Loucy (cell line): ENCODE measurements at regions not wholly inside any gene's neighbourhood (a gene's known extent, or its start where the extent isn't known, plus 50 kb on each side); places are given as distances from the start of the nearest gene placed in this dataset.

Experiments
- H2AFZ ChIP-seq: fragments of 200-600 bp; sonication (generic); 2 replicates; pipeline ENCODE4 v1.6.0; 2016; ENCODE audit warnings: antibody characterized with exemption, mild to moderate bottlenecking, low read length, moderate library complexity
- H3F3A ChIP-seq: fragments of 200-600 bp; 2 replicates; pipeline ENCODE4 v1.6.0; 2016; ENCODE audit warnings: antibody characterized with exemption, low read depth, mild to moderate bottlenecking
- H3K27me3 ChIP-seq: fragments of 200-600 bp; sonication (generic); 2 replicates; pipeline ENCODE4 v1.6.1; 2014; ENCODE audit warnings: low read length, mild to moderate bottlenecking; ENCODE audit not compliant: insufficient read depth, poor library complexity, severe bottlenecking
- H3K36me3 ChIP-seq: fragments of 200-600 bp; sonication (generic); 2 replicates; pipeline ENCODE4 v1.6.1; 2016; ENCODE audit warnings: low read length; ENCODE audit not compliant: insufficient read depth
- H3K4me1 ChIP-seq: fragments of 200-600 bp; sonication (generic); 2 replicates; pipeline ENCODE4 v1.5.1; 2014; ENCODE audit warnings: low read length, mild to moderate bottlenecking; ENCODE audit not compliant: insufficient read depth, poor library complexity, severe bottlenecking
- H3K4me2 ChIP-seq: fragments of 200-600 bp; sonication (generic); 2 replicates; pipeline ENCODE4 v1.6.0; 2014; ENCODE audit warnings: antibody characterized with exemption, low read length, low read depth, mild to moderate bottlenecking; ENCODE audit not compliant: poor library complexity, severe bottlenecking
- H3K4me3 ChIP-seq: fragments of 200-600 bp; sonication (generic); 2 replicates; pipeline ENCODE4 v1.5.1; 2014; ENCODE audit warnings: low read length, mild to moderate bottlenecking, mixed read lengths; ENCODE audit not compliant: poor library complexity, severe bottlenecking
- H3K79me2 ChIP-seq: fragments of 200-600 bp; sonication (generic); 2 replicates; pipeline ENCODE4 v1.6.1; 2014; ENCODE audit warnings: low read length; ENCODE audit not compliant: insufficient read depth
- H3K9ac ChIP-seq: fragments of 200-600 bp; sonication (generic); 2 replicates; pipeline ENCODE4 v1.6.0; 2014; ENCODE audit warnings: mild to moderate bottlenecking, low read depth, low read length, moderate library complexity; ENCODE audit not compliant: poor library complexity, severe bottlenecking
- H3K9me2 ChIP-seq: fragments of 200-600 bp; sonication (generic); replicated peaks from 2 replicates; pipeline ENCODE4 v1.6.1; 2016; ENCODE audit warnings: low read depth, low read length, mixed read lengths
- H3K9me3 ChIP-seq: fragments of 200-600 bp; sonication (generic); 2 replicates; pipeline ENCODE4 v1.6.1; 2014; ENCODE audit warnings: mild to moderate bottlenecking, antibody characterized with exemption, low read length, low read depth; ENCODE audit not compliant: insufficient read depth
- H4K20me1 ChIP-seq: fragments of 200-600 bp; sonication (generic); 2 replicates; pipeline ENCODE4 v1.6.0; 2014; ENCODE audit warnings: antibody characterized with exemption, low read length, mild to moderate bottlenecking; ENCODE audit not compliant: insufficient read depth, poor library complexity, severe bottlenecking
- EZH2phosphoT487 ChIP-seq: fragments of 200-600 bp; IDR thresholded peaks from 2 replicates; pipeline ENCODE4 v1.6.1; 2018; ENCODE audit warnings: antibody characterized with exemption, mild to moderate bottlenecking, moderate library complexity, borderline replicate concordance
- TF ChIP-seq, protein P1 (sequence below): fragments of 200-600 bp; sonication (generic); conservative IDR thresholded peaks from 2 replicates; pipeline ENCODE4 v1.5.1; 2014; ENCODE audit warnings: mild to moderate bottlenecking, antibody characterized with exemption, low read length

DNA sequence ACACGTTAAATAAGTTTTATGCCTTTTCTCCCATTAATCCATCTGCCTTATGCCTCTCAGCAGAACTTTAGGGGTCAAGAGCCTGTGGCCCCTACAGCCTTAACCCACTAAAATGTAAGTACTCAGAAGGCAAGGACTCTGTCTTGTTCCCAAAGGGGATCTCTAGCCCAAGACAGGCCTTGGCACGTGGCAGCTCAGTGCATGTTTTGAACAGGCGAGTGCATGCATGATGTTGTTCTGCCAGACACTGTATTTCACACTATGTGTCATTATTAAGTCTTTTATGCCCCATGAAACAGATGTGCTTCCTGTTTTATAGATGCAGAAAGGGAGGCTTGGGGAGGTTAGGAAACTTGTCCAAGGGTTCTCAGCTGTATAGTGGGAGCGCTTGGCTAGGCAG lies 102.8 kb downstream of the ETS2 start:
- TF ChIP-seq, protein P1, sequence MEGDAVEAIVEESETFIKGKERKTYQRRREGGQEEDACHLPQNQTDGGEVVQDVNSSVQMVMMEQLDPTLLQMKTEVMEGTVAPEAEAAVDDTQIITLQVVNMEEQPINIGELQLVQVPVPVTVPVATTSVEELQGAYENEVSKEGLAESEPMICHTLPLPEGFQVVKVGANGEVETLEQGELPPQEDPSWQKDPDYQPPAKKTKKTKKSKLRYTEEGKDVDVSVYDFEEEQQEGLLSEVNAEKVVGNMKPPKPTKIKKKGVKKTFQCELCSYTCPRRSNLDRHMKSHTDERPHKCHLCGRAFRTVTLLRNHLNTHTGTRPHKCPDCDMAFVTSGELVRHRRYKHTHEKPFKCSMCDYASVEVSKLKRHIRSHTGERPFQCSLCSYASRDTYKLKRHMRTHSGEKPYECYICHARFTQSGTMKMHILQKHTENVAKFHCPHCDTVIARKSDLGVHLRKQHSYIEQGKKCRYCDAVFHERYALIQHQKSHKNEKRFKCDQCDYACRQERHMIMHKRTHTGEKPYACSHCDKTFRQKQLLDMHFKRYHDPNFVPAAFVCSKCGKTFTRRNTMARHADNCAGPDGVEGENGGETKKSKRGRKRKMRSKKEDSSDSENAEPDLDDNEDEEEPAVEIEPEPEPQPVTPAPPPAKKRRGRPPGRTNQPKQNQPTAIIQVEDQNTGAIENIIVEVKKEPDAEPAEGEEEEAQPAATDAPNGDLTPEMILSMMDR = no peak
- H2AFZ ChIP-seq = no peak overlapping the region
- H3K4me3 ChIP-seq = no peak overlapping the region
- H3K4me2 ChIP-seq = no peak overlapping the region
- no peaks in the 10 kb centered on the region for H3K36me3 ChIP-seq
- no peaks in the 10 kb centered on the region for H3K27me3 ChIP-seq
- H3K79me2 ChIP-seq = no peaks in the 10 kb centered on the region
- H3K9me2 ChIP-seq = no peaks in the 10 kb centered on the region
- no peaks in the 10 kb centered on the region for H4K20me1 ChIP-seq
- no peaks in the 10 kb centered on the region for H3K9me3 ChIP-seq
- no peaks in the 10 kb centered on the region for H3K4me1 ChIP-seq
- H3F3A ChIP-seq = no peaks in the 10 kb centered on the region
- no peak overlapping the region for H3K9ac ChIP-seq

DNA sequence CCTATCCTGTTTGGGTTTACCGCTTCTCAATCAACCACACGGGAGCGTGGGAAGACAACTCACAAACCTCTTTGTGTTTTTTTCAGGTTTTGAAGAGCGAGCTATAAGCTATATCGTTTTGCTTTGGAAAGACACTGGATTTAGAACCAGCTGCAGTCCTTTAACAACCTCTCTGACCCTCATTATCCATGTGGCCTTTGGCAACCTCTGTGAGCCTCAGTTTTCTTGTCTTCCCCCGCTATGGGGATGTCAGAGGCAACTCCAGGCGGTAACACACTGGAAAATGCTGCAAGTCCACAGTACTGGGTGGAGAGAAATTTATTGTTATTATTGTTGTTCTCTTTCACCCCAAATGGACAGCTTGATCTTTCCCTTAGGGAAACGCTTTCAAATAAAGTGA lies 100.0 kb downstream of the ETS2 start:
- Histone ChIP-seq H3K36me3 (no peaks in the 10 kb centered on the region), H3K4me1 (no peaks in the 10 kb centered on the region), H4K20me1 (no peaks in the 10 kb centered on the region), H3K4me2 (no peak overlapping the region), H3K9me3 (no peaks in the 10 kb centered on the region), H3K4me3 (no peak overlapping the region), H3K9me2 (no peaks in the 10 kb centered on the region), H2AFZ (no peak overlapping the region), H3K79me2 (no peaks in the 10 kb centered on the region), H3K9ac (no peak overlapping the region), H3F3A (no peaks in the 10 kb centered on the region), H3K27me3 (no peaks in the 10 kb centered on the region)
- no peak for TF ChIP-seq EZH2phosphoT487
- TF ChIP-seq, protein P1 = no peak

DNA sequence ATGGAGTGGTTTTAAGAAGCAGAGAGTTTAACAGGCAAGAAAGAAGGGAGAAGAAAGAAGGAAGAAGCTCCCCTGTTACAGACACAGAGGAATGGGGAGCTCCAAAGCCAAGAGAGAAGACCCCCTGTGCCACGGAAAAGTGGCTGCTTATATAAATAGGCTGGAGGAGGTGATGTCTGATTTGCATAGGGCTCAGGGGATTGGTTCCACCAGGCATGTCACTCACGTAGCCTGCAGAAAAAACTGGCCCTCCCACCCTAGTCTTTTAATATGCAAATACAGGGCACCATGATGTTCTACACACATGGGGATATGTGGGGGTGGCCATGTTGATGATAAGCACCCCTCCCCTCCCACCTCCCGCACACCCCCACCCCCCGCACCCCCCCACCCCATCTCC lies 99.6 kb downstream of the ETS2 start:
- no peaks in the 10 kb centered on the region for H3F3A ChIP-seq
- no peaks in the 10 kb centered on the region for H3K9me2 ChIP-seq
- H2AFZ ChIP-seq = no peak overlapping the region
- H3K27me3 ChIP-seq = no peaks in the 10 kb centered on the region
- no peaks in the 10 kb centered on the region for H4K20me1 ChIP-seq
- H3K4me3 ChIP-seq = no peak overlapping the region
- H3K4me2 ChIP-seq = no peak overlapping the region
- TF ChIP-seq, protein P1 = no peak
- no peak for TF ChIP-seq EZH2phosphoT487
- no peaks in the 10 kb centered on the region for H3K79me2 ChIP-seq
- no peak overlapping the region for H3K9ac ChIP-seq
- no peaks in the 10 kb centered on the region for H3K9me3 ChIP-seq
- H3K4me1 ChIP-seq = no peaks in the 10 kb centered on the region
- no peaks in the 10 kb centered on the region for H3K36me3 ChIP-seq
